C4-2B (cell line): ENCODE measurements at regions not wholly inside any gene's neighbourhood (a gene's known extent, or its start where the extent isn't known, plus 50 kb on each side); places are given as distances from the start of the nearest gene placed in this dataset.

Experiments used
- H3K27ac ChIP-seq: fragments of 450-650 bp; 2 replicates; pipeline ENCODE4 v1.5.1; 2017
- ZFX ChIP-seq: fragments of 450-650 bp; IDR thresholded peaks from 2 replicates; pipeline ENCODE4 v1.6.1; 2017
- TF ChIP-seq, protein P1 (sequence below): fragments of 450-650 bp; conservative IDR thresholded peaks from 2 replicates; pipeline ENCODE4 v1.5.1; 2017; ENCODE audit warnings: mild to moderate bottlenecking

- no peak overlapping the region for H3K27ac ChIP-seq
- TF ChIP-seq, protein P1, sequence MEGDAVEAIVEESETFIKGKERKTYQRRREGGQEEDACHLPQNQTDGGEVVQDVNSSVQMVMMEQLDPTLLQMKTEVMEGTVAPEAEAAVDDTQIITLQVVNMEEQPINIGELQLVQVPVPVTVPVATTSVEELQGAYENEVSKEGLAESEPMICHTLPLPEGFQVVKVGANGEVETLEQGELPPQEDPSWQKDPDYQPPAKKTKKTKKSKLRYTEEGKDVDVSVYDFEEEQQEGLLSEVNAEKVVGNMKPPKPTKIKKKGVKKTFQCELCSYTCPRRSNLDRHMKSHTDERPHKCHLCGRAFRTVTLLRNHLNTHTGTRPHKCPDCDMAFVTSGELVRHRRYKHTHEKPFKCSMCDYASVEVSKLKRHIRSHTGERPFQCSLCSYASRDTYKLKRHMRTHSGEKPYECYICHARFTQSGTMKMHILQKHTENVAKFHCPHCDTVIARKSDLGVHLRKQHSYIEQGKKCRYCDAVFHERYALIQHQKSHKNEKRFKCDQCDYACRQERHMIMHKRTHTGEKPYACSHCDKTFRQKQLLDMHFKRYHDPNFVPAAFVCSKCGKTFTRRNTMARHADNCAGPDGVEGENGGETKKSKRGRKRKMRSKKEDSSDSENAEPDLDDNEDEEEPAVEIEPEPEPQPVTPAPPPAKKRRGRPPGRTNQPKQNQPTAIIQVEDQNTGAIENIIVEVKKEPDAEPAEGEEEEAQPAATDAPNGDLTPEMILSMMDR: no peak
- TF ChIP-seq ZFX: no peak
Observed at GRCh38 chr1:116299248-116299647, 73.8 kb upstream of the ATP1A1 start.

- TF ChIP-seq, protein P1: no peak
- TF ChIP-seq ZFX: no peak
- H3K27ac ChIP-seq: no peak overlapping the region
Observed at GRCh38 chr1:116302281-116302680, 70.8 kb upstream of the ATP1A1 start.

DNA sequence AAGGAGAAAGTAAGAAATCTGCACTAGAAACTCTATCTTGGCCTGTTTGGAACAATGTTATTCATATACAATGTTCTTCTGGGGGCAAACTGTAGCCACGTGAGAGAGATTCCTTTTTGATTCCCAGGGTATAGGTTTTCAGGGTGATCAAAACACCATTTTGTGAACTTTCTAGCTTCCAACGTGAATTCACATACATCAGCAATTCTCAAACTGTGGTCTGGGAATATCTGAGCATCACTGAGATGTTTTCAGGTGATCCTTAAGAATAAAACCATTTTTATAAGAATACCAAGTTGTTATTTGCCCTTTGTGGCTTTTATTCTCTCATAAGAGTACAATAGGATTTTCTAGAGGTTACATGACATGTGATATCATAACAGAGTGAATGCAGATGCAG is 66.9 kb upstream of the ATP1A1 start:
- no peak overlapping the region for H3K27ac ChIP-seq
- TF ChIP-seq, protein P1: no peak
- no peak for TF ChIP-seq ZFX

DNA sequence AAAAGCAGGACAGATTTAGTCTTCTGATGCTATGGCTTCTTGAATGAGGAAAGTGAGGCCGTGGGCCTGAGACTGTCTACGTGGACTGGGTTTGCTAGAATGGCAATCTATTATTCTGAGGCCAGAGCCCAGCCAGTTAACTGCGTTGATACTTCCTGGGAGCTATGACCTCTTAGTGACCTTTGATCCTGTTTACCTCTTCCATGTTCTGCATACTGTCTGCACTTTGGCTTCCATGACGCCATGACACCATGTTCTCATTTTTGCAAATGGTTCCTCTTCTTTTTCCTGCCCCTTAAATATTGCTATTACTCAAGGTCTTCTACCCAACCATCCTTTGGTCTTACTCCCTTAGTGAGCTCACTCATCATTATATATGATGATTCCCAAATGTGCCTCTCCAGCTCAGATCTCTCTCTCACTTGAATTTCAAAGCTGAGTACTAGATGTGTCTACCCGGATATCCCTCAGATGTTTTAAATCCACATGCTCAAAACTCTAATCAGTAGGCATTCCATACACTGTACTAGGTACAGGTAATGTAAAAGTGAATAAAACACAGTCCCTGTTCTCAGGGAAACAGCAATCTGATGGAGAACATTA is 66.1 kb upstream of the ATP1A1 start:
- H3K27ac ChIP-seq: no peak overlapping the region
- no peak for TF ChIP-seq ZFX
- TF ChIP-seq, protein P1: no peak

DNA sequence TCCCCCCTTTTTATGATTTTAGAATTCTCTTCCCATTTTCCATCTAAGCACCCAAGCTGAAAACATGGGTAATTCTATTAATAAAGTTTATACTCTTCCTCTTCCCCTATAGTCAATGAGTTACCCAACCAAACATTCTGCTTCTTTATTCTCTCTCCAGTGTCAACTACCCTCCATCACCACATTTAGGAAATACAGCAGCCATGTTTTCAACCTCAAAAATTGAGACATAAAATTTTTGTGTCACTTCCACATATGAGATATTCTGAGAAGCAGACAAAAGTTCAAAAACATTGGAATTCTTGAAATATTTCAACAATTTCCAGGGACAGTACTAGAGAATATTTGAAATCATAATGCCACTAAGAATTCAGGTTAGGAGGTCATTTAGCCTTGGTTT is 64.8 kb upstream of the ATP1A1 start:
- H3K27ac ChIP-seq: no peak overlapping the region
- no peak for TF ChIP-seq ZFX
- TF ChIP-seq, protein P1: no peak

- H3K27ac ChIP-seq: no peak overlapping the region
- TF ChIP-seq ZFX: no peak
- TF ChIP-seq, protein P1: no peak
Observed at GRCh38 chr1:116309090-116309870, 63.8 kb upstream of the ATP1A1 start.

DNA sequence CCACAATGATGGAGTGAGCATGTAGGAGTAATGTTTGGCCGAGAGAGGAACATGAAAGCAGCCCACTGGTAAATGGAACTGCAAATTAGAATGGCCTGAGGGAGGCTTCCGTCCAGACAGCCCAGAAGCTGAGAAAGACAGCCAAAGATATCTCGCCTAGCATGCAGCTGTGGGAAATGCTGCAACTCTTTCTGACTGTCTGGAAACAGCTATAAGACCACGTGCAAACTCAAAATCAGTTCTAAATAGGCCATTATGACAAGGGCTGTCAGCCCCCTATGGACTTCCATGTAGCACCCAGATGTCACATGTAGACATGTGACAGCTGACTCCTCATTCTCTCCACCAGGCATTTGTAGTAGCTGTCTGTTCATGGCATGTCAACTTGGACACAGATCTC is 62.9 kb upstream of the ATP1A1 start:
- TF ChIP-seq, protein P1: no peak
- no peak for TF ChIP-seq ZFX
- no peak overlapping the region for H3K27ac ChIP-seq
